Left renal cortex interstitium (tissue), 4 donors: ENCODE measurements at regions not wholly inside any gene's neighbourhood (a gene's known extent, or its start where the extent isn't known, plus 50 kb on each side); places are given as distances from the start of the nearest gene placed in this dataset.
"Not testable (repeated sequence)": the region's sequence is repeated elsewhere in the genome, so short reads cannot be mapped to it uniquely, and the experiment has no call there.

Experiments used
- DNase-seq, 4 donors: peaks; one replicate each; pipeline ENCODE4 v3.0.0-alpha.2; 2013; ENCODE audit warnings: low read depth in 4 of 4, low spot score in 2 of 4, missing footprints in 1 of 4

- DNase-seq, result no peak
Observed at GRCh38 chr22:44632541-44633396, 69.2 kb upstream of the PRR5 start.

- no peak for DNase-seq
Observed at GRCh38 chr22:44630826-44631225, 71.2 kb upstream of the PRR5 start.

GRCh38 chr22:44628835-44629234 is 73.2 kb upstream of the PRR5 start:
- no peak for DNase-seq

GRCh38 chr22:44628273-44628672 is 73.7 kb upstream of the PRR5 start:
- DNase-seq, result no peak

- no peak for DNase-seq
Observed at GRCh38 chr22:44627521-44628139, 74.4 kb upstream of the PRR5 start.

- DNase-seq, result peak in 3 of 4 donors; percentile 34 to 47 (median 40)
Observed at GRCh38 chr22:44625981-44626687, 75.9 kb upstream of the PRR5 start.

GRCh38 chr22:44625421-44625760 is 76.6 kb upstream of the PRR5 start:
- no peak for DNase-seq

GRCh38 chr22:44624689-44625420 is 77.1 kb upstream of the PRR5 start:
- no peak for DNase-seq

GRCh38 chr22:44623771-44624510 is 78.1 kb upstream of the PRR5 start:
- DNase-seq, result no peak

- no peak for DNase-seq
Observed at GRCh38 chr22:44622679-44623078, 79.3 kb upstream of the PRR5 start.

GRCh38 chr22:44622147-44622427 is 79.9 kb upstream of the PRR5 start:
- DNase-seq, result no peak

- DNase-seq, result no peak
Observed at GRCh38 chr22:44621401-44622146, 80.4 kb upstream of the PRR5 start.

- DNase-seq, result no peak
Observed at GRCh38 chr22:44620841-44621257, 81.2 kb upstream of the PRR5 start.

- peak in 2 of 4 donors; percentile 52 to 75 for DNase-seq
Observed at GRCh38 chr22:44620129-44620840, 81.7 kb upstream of the PRR5 start.

GRCh38 chr22:44619560-44620128 is 82.4 kb upstream of the PRR5 start:
- not testable (repeated sequence) for DNase-seq

- DNase-seq, result not testable (repeated sequence)
Observed at GRCh38 chr22:44618910-44619309, 83.1 kb upstream of the PRR5 start.

GRCh38 chr22:44618400-44618799 is 83.6 kb upstream of the PRR5 start:
- DNase-seq, result no peak

GRCh38 chr22:44617828-44618227 is 84.2 kb upstream of the PRR5 start:
- DNase-seq, result no peak
